COLO668 (cell line): ENCODE measurements at regions not wholly inside any gene's neighbourhood (a gene's known extent, or its start where the extent isn't known, plus 50 kb on each side); places are given as distances from the start of the nearest gene placed in this dataset.
"Not testable (repeated sequence)": the region's sequence is repeated elsewhere in the genome, so short reads cannot be mapped to it uniquely, and the experiment has no call there.

Experiments used
- DNase-seq: peaks from one replicate; lab custom pipeline; 2025; ENCODE audit not compliant: unreplicated experiment; lab: John Stamatoyannopoulos, UW

DNA sequence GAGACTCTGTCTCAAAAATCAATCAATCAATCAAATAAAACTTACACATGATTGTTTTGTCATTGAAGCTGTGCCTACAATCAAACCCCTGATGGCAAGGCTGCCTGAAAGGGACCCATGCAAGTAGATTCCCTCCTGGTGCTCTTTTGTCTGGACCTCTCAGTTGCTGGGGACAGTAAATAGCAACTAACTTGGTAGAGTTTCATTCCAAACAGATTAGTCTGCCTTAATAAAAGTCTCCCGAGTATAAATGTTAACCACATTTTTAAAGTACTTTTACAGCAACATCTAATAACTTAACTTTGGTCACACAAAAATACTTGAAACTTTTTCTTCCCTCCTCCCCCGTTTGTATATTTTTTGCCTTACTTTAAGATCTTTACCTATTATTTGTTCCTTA, 105.5 kb downstream of the FEM1C start:
- DNase-seq, result no peak

DNA sequence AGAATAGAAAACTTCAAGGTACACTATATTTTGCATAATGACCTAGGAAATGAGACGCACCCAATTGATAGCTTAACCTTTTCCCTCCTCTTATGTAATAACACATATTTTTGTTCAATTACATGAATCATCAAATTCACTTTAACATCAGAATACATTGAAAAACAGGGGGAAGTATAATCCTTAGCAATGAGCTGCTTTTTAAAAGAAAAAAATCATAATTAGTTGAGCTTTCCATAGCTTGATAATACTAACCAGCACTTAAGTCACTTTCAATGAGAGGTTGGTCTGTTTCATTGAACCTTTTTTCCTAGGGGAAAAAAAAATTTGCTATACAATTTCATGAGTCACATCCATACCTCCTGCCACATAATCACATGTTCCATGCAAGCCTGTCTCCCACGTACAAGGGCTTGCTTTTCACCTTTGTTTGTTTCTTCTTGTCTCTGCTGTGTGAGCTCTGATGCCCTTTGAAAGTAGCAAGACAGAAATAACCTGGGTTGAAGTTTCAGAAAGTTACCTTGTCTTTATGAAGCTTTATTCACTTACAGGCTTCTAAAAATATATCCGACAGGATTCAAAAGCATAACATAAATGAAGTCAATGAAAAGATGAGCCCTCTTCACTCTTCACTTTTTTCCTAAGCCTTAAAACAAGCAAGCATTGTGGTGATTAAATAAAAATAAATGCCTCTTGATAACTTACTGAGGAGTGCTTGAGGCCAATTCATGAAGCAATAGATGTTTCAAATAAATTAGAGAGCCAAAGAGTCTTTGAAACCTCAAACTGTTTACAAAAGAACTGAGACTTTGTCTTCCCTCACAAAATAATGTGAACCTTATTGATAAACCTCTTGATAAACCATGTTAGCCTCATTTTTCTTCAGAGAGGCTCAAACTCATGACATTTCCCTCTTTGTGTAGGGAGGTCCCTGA, 108.5 kb downstream of the FEM1C start:
- no peak for DNase-seq

DNA sequence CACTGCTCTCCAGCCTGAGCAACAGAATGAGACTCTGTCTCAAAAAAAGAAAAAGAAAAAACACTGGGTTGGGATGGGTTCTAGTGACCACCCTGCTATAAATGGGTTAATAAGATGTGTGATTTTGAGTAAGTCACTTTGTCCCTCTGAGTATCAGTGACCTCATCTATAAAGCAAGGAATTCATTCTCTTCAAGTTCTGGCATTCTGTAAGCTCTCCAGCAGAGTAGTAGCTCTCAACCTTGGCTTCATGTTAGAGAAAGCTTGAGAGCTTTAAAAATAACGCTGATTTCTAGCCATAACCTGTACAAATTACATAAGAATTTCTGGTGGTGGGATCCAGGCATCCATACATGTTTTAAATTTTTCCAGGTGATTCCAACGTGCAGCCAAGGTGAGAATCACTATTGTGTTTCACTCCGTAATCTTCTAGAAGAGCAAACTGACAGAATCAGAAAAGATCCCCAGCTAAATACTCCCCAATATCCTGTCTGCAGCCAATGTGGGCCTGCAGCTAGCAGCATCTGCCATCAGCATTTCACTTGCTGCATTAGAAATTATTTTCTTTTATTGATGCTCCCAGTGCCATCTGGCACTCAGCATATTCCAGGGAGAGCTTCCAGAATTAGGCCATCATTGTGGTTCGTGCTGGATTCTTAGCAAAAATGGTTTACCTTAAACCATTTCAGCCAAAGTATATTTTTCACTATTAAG, 109.4 kb downstream of the FEM1C start:
- DNase-seq, result no peak

DNA sequence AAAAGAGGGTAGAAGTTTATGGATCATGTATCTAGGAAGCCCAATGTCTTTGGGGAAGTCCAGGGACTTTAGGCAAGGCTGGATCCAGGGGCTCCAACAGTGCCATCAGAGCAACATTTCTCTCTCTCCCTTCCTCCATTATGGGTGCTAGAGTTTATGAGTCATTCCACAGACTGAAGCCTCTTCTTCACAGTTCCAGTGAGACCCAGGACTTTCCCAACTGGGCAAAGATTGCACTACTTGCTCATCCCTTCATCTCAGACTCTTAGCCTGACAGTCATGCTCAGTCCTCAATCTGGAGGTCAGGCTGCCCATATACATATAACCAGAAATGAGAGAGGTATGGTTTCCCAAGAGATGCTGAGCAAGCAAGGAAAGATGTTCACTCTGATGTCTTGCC, 110.7 kb downstream of the FEM1C start:
- no peak for DNase-seq

DNA sequence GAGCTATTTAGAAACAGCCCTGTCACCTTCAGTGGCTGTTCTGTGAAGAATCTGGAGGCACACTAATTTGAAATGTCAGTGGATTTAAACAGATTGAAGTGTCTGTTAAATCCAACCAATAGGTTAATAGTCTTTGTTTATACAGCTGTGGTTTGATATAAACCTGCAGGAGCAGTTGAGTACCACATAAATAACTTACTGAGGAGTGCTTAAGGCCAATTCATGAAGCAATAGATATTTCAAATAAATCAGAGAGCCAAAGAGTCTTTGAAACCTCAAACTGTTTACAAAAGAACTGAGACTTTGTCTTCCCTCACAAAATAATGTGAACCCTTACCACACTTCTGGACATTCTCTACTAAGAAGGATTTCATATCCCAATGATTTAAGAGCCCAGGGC, 111.9 kb downstream of the FEM1C start:
- DNase-seq, result no peak

DNA sequence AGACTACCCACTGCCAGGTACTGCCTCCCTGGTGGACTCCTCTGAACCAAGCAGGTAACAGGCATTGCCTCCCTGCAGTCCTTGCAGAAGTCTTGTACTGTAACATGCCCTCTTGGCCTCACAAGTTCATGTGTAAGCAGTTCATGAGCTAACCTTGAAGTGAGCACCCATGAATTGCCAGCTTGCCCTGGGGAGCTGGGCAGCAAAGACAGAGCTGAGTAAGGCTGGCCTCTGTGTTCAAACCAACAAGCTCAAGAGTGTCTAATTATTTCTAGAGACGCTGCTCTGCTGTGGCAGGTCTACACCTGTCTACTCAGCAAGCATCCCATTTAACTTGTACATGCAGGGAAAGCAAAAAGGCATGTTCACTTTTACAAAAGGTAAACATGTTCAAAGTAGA, 113.5 kb downstream of the FEM1C start:
- peak; percentile 6 for DNase-seq

DNA sequence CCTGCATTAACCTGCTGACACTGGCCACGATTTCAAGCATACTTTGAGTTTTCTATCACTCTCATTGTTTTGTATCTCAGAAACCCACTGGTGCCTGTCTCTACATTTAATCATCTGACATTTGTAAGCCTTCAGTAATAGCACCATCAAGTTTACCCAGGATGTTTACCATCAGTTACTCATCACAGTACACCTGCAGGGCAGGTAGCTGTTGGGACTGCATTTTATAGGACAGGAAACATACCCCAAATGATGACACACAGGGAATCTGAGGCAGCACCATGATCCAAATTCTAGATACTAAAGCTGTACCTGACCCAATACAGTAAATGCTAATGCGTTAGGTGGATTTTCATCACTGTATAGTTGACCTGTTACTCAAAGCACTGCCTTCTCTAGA, 114.2 kb downstream of the FEM1C start:
- peak; percentile 18 for DNase-seq

DNA sequence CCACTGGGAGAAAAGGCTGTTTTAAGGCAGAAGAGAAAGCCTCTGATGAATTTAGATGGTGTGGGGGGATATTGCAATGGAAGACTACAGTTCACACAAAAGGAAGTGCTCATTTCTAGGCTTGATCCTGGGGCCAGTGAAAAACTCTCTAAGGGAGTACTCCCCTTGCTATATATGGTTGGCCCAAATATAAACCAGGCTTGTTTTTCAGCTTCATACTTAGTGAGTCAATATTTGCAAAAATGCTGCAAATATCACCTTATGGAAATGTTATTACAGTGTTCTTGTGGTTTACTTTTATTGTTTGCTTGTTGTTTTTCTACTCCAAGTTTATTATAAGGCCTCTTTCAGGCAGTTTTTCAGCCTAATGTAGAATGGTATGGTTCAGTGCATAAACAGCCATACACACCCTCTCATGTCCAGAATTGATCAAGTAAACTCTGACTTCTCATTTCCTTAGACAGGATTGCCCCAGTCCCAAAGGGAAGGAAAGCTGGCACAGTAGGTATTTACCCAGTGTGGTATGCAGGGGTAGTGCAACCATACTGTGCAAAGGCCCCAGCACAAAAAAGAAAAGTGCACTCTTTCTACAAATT, 115.1 kb downstream of the FEM1C start:
- peak; percentile 5 for DNase-seq

DNA sequence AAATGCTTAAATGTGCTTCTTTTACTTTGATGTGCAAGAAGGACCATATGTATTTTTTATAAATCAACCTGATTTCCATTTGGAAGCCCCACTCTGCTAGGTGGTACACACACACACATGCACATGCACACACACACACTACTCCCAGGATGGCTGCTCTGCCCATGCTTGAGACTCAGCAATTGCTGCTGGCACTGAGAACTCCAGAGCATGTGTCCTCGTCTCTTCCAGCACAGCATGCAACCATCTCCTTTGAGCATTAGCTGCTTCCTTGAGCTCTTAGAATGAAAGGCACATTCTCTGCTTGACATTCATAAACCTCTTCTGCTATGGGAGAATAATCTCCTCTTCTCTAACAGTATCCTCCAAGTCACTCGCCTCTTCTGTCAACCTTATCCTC, 115.9 kb downstream of the FEM1C start:
- DNase-seq, result no peak

DNA sequence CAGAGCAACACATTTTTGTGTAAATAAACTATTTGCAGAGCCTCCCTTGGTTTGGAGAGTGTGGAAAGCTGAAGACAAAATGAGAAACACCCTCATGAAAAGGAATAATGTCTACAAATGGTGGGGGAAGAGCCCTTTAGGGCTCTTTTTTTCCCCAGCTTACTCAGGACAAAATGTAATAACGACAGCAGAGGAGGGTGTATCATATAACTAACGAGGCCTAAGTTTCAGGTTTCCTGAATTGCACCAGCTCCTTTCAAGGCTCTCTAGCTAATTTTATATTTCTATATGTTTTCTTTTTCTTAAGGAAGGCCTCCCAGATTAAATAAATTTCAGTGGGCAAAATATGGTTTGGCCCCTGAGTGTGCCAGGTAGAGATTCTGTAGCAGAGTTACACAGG, 116.3 kb downstream of the FEM1C start:
- no peak for DNase-seq

DNA sequence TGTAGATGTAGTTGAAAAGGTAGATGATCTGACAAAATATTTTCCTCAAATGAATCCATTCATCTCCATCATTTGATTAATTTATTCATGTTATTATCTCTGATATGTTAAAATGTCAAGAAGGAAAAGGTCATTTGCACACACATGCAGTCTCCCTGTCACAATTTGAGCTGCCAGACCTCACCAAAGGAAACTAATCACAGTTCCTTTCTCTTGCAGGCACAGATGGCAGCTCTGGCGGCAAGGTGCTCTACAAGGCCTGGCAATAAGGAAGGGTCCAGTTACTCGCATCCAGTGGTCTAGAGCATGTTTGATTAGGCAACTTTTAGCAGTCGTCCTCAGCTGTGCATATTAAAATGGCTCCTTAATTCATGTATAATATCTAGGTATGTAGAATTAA, 120.1 kb downstream of the FEM1C start:
- DNase-seq, result no peak

DNA sequence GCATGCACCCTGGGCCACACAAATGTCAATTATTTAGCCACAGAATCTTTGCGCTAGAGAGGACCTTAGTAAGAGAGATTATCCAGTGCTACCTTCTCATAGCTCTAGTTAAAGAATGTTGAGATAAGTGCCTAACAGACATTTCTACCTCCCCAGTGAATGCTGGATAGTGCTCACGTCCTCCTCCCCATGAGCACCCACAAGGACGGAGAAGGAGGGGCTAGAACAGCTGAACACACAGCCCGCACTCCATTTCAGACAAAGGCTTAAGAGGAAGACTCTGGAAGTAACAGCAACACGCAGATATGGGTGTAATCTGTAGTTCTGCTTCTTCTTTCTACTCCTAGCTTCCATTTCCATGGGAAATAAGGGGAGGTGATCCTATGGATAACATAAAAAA, 120.5 kb downstream of the FEM1C start:
- no peak for DNase-seq

DNA sequence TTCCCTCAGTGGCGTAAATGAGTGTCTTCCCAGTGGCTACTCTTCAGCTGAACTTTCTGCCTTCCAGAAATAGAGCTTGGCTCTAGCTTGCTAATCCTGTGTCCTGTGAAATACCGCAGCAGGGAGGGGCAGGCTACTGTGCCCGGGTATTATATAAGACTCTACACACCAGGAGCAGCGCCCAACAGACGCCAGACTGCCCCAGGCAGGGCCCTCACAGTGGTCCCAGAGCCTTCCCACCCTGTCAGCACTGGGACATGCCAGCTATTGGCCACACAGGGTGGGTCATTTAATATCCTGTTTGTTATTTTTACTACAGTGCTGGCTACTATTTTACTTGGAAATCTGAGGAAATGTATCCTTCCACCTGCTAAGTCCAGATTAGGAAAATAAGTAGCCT, 121.0 kb downstream of the FEM1C start:
- no peak for DNase-seq

DNA sequence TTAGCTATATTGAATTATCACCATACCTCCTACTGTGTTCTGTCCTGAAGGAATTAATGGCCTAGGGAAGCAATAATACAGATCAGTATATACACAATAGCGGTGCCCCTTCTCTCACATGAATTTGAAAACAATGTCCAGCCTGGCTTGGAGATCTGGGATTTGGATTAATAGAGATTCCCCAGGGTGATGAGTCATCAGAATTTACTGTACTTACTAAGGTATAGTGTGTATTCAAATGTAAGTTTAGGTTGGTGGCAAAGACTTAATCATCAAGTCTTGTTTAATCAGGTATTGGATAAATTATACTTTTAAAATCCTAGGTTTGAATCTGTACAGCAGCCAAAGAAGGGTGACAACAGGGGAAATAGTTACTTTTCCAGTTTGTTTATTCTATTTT, 121.5 kb downstream of the FEM1C start:
- DNase-seq, result no peak

DNA sequence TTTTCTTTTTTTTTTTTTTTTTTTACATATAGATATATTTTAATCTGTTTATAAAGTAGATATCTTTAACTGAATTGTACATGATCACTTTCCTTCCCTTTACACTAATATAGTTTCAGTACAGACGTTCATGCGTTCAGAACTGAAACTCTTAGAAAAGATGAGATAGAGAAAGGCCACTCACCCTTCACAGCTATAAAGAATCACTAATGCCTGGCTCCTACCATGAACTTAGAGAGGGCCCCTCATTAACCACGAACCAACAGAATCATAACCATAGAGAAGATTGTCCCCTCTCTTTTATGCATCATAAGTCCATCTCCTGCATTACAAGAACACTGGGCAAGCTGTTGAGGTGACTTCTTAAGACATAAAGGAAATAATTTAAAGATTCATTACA, 123.8 kb downstream of the FEM1C start:
- DNase-seq, result not testable (repeated sequence)

DNA sequence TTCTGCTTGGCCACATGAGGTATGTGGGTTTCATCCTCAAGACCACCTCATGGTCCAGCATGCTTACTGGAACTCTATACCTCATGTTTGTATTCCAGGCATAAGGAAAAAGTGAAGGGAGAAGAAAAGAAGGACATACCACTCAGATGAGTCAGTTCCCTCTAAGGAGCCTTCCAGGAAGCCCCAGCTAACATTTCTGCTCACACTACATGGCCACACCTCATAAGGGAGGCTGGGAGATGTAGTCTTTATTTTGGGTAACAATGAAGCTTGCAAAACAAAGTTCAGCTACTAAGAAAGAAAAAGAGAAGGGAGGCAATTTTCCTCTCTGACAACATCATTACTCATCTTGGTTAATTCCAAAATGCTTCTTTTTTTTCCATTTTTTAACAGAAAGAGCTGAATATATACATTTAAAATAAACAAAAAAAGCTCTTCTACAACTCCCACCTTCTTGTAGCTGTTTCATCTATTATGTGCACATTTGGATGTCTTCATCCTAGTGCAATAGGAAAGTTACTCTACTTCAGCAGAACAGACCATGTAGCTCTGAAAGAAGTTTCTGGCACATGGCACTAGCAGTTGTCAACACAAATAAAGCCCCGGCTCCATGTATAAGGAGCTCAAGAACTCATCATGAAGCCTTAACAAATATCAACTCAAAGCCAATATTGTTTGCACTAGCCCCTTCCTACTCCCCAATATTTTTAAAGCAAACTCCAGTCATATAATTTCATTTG, 123.6 kb upstream of the CCDC112 start:
- DNase-seq, result no peak

DNA sequence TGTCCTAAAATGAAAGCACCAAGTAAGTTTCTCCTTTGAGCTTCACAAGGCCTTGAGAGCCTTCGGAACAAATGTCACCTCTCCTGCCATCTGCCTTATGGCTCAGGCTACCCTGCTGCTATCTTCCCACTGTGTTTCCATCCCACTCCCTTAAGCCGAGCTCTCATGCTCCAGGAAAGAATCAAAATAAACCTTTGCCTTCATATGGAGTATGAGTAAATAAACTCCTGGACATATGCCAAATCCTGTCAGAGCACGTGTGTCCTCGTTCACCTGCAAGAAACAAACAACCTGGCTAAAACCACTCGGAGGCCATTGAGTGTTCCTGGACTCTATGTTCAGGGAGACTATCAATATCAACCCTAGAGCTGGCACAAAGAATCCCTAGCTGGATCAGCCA, 122.3 kb upstream of the CCDC112 start:
- peak; percentile 53 for DNase-seq

DNA sequence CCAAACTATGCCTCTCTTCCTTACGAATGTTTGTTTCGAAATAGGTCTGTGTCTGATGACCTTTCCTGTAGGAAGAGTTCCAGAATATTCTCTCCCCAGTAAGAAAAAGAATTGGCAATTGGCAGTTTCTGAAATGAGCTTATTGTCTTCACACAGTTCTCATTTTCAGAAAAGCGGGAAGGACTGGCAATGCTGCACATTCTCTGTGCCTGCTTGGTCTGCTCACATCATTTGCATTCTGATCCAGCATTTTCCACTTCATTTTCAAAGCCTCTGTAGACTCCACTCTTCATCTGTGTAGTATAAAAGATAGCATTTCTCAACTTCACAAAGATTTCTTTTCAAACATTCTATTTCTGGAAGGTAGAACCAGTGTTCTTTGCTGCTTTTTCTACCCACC, 120.6 kb upstream of the CCDC112 start:
- DNase-seq, result no peak

DNA sequence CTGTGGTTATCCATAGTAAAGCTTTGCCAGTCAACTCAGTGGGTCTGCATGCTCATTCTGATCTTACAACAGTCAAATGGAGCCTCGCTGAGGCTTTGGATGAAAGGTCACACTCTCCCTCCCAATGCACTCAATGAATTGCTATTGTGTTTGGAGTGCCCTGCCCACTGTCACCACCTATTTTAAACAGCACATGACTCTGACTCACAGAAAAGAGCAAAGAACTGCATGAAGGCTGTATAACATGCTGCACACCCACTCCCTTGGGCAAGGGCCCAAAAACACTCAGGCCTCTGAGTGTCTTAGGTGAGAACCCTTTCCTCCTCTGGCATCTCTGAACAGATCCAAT, 118.7 kb upstream of the CCDC112 start:
- DNase-seq, result peak; percentile 26

DNA sequence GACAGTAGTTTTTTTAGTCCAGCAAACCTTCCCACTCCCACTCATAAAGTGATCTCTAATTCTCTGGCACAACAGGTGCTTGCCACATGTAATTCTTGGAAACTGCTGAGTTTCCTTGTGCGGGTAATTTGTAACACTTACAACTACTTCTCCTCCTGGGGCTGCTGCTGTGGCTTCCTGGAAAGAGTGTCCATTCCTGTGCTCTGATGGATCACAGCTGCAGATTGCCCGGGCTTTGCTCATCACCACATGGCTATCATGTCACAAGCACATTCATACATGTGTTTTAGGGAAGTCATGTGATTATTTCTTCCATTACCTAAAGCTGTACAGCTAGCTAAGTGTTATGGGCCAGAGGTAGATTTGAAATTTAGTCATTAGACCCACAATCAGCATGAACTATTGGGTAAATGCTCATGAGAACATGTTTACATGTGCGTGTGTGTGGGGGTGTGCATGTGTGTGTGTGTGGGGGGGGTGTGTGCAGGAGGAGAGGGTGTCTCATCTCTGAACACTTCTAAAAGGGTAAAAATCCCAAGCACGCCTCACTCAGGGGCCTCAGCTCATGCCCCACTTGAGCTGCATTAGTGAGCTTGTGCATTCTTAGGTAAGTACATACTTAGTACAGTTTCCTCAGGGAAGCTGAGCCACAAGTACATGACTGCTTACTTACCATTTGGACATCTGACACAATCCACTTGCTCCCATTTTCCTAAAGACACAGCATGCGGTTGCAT, 118.1 kb upstream of the CCDC112 start:
- peak; percentile 2 for DNase-seq

DNA sequence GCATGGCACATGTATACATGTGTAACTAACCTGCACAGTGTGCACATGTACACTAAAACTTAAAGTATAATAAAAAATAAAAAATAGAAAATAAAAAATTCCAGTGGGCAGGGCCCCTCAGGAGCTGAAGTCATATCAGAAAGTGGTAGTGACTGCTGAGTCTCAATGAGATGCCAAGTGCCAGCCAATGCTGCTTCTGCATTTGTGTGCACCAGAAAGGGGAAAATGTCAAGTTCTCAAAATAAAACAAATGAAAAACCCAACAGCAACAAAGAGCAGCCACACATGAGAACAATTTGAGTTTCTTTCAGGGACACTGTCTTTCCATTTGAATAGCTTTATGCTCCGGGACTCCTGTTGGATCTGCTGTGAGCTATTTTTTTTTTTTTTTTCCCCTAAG, 117.2 kb upstream of the CCDC112 start:
- DNase-seq, result no peak
